ENCODE measurements at regions not wholly inside any gene's neighbourhood (a gene's known extent, or its start where the extent isn't known, plus 50 kb on each side); places are given as distances from the start of the nearest gene placed in this dataset.

DNA sequence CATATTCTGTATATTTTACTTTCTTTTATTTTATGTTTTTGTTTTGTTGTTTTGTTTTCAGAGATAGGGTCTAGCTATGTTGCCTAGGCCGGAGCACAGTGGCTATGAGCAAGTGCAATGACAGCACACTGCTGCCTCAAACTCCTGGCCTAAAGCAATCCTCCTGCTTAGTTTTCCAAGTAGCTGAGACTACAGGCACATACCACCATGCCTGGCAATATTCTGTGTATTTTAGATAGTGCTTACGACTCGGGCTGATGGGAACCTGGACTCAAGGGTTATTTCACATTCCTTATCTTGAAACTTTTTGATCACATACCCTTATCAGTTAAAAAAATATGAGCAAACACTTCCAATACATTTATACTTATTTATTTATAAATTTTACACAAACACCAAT is 119.0 kb upstream of the STARD4 start:
- TF ChIP-seq GATA2 (IDR thresholded peaks at IDR 0.05; ENCODE audit: low read depth, low read length) = no peak
- TF ChIP-seq GATA3 (IDR thresholded peaks at IDR 0.05; ENCODE audit: low read depth, low read length) = no peak

All from SH-SY5Y (cell line).